ENCODE measurements at regions not wholly inside any gene's neighbourhood (a gene's known extent, or its start where the extent isn't known, plus 50 kb on each side); places are given as distances from the start of the nearest gene placed in this dataset.
"Not testable (repeated sequence)": the region's sequence is repeated elsewhere in the genome, so short reads cannot be mapped to it uniquely, and the experiment has no call there.

- H3K27me3 ChIP-seq (ENCODE audit: control insufficient read depth in 1 of 2, insufficient read depth in 2 of 2, low read length in 2 of 2); H3K4me3 ChIP-seq (ENCODE audit: low read depth in 1 of 2, low read length in 2 of 2); H3K36me3 ChIP-seq (ENCODE audit: control insufficient read depth in 2 of 2, insufficient read depth in 2 of 2, low read length in 1 of 2); H3K4me1 ChIP-seq (ENCODE audit: control insufficient read depth in 2 of 2, insufficient read depth in 2 of 2, low read length in 1 of 2); H3K27ac ChIP-seq (ENCODE audit: low read depth in 2 of 2, low read length in 1 of 2); H3K9me3 ChIP-seq (ENCODE audit: control insufficient read depth in 2 of 2, insufficient read depth in 1 of 2, low read depth in 1 of 2, low read length in 1 of 2): not testable (repeated sequence)
- WGBS, 2 donors = 70 to 75% methylated on average over 6 to 12 of the region's 17 CpGs
Observed at GRCh38 chr14:105768039-105768438, 241.7 kb downstream of the TMEM121 start.

GRCh38 chr14:105769061-105769730, 242.8 kb downstream of the TMEM121 start:
- not testable (repeated sequence) for H3K27ac ChIP-seq (ENCODE audit: low read depth in 2 of 2, low read length in 1 of 2); H3K27me3 ChIP-seq (ENCODE audit: control insufficient read depth in 1 of 2, insufficient read depth in 2 of 2, low read length in 2 of 2); H3K36me3 ChIP-seq (ENCODE audit: control insufficient read depth in 2 of 2, insufficient read depth in 2 of 2, low read length in 1 of 2); H3K4me3 ChIP-seq (ENCODE audit: low read depth in 1 of 2, low read length in 2 of 2); H3K9me3 ChIP-seq (ENCODE audit: control insufficient read depth in 2 of 2, insufficient read depth in 1 of 2, low read depth in 1 of 2, low read length in 1 of 2); H3K4me1 ChIP-seq (ENCODE audit: control insufficient read depth in 2 of 2, insufficient read depth in 2 of 2, low read length in 1 of 2)
- 91 to 92% methylated on average over 28 to 35 of the region's 35 CpGs for WGBS, 2 donors

- not testable (repeated sequence) for H3K36me3 ChIP-seq (ENCODE audit: control insufficient read depth in 2 of 2, insufficient read depth in 2 of 2, low read length in 1 of 2); H3K9me3 ChIP-seq (ENCODE audit: control insufficient read depth in 2 of 2, insufficient read depth in 1 of 2, low read depth in 1 of 2, low read length in 1 of 2)
- WGBS, 2 donors = 63 to 66% methylated on average over 12 to 14 of the region's 14 CpGs
Observed at GRCh38 chr14:105770619-105771216, 244.3 kb downstream of the TMEM121 start.

GRCh38 chr14:105771261-105772226, 245.2 kb downstream of the TMEM121 start:
- WGBS, 2 donors = 82 to 83% methylated on average over 25 to 28 of the region's 35 CpGs
- not testable (repeated sequence) for H3K4me1 ChIP-seq (ENCODE audit: control insufficient read depth in 2 of 2, insufficient read depth in 2 of 2, low read length in 1 of 2); H3K4me3 ChIP-seq (ENCODE audit: low read depth in 1 of 2, low read length in 2 of 2); H3K9me3 ChIP-seq (ENCODE audit: control insufficient read depth in 2 of 2, insufficient read depth in 1 of 2, low read depth in 1 of 2, low read length in 1 of 2); H3K27ac ChIP-seq (ENCODE audit: low read depth in 2 of 2, low read length in 1 of 2); H3K27me3 ChIP-seq (ENCODE audit: control insufficient read depth in 1 of 2, insufficient read depth in 2 of 2, low read length in 2 of 2); H3K36me3 ChIP-seq (ENCODE audit: control insufficient read depth in 2 of 2, insufficient read depth in 2 of 2, low read length in 1 of 2)

More at GRCh38 chr14:105770619-105771216, 244.3 kb downstream of the TMEM121 start:
- H3K27ac ChIP-seq (ENCODE audit: low read depth in 2 of 2, low read length in 1 of 2); H3K27me3 ChIP-seq (ENCODE audit: control insufficient read depth in 1 of 2, insufficient read depth in 2 of 2, low read length in 2 of 2); H3K4me3 ChIP-seq (ENCODE audit: low read depth in 1 of 2, low read length in 2 of 2); H3K4me1 ChIP-seq (ENCODE audit: control insufficient read depth in 2 of 2, insufficient read depth in 2 of 2, low read length in 1 of 2): not testable (repeated sequence)

GRCh38 chr14:105772710-105773250, 246.4 kb downstream of the TMEM121 start:
- not testable (repeated sequence) for H3K27ac ChIP-seq (ENCODE audit: low read depth in 2 of 2, low read length in 1 of 2); H3K4me3 ChIP-seq (ENCODE audit: low read depth in 1 of 2, low read length in 2 of 2); H3K27me3 ChIP-seq (ENCODE audit: control insufficient read depth in 1 of 2, insufficient read depth in 2 of 2, low read length in 2 of 2); H3K4me1 ChIP-seq (ENCODE audit: control insufficient read depth in 2 of 2, insufficient read depth in 2 of 2, low read length in 1 of 2); H3K36me3 ChIP-seq (ENCODE audit: control insufficient read depth in 2 of 2, insufficient read depth in 2 of 2, low read length in 1 of 2); H3K9me3 ChIP-seq (ENCODE audit: control insufficient read depth in 2 of 2, insufficient read depth in 1 of 2, low read depth in 1 of 2, low read length in 1 of 2)
- 48 to 54% methylated on average over 9 to 11 of the region's 11 CpGs for WGBS, 2 donors

- Histone ChIP-seq H3K9me3 (ENCODE audit: control insufficient read depth in 2 of 2, insufficient read depth in 1 of 2, low read depth in 1 of 2, low read length in 1 of 2) (peaks cover 0 to 6% of the 10 kb centered on the region in 2 donors), H3K4me3 (ENCODE audit: low read depth in 1 of 2, low read length in 2 of 2) (no peak overlapping the region), H3K4me1 (ENCODE audit: control insufficient read depth in 2 of 2, insufficient read depth in 2 of 2, low read length in 1 of 2) (no peaks in the 10 kb centered on the region), H3K36me3 (ENCODE audit: control insufficient read depth in 2 of 2, insufficient read depth in 2 of 2, low read length in 1 of 2) (no peaks in the 10 kb centered on the region), H3K27me3 (ENCODE audit: control insufficient read depth in 1 of 2, insufficient read depth in 2 of 2, low read length in 2 of 2) (no peaks in the 10 kb centered on the region), H3K27ac (ENCODE audit: low read depth in 2 of 2, low read length in 1 of 2) (no peak overlapping the region)
- 41 to 49% methylated on average over 3 of the region's 3 CpGs for WGBS, 2 donors
Observed at GRCh38 chr14:105773584-105773983, 247.2 kb downstream of the TMEM121 start.

- no peaks in the 10 kb centered on the region for H3K36me3 ChIP-seq (ENCODE audit: control insufficient read depth in 2 of 2, insufficient read depth in 2 of 2, low read length in 1 of 2)
- 69 to 77% methylated on average over 3 of the region's 3 CpGs for WGBS, 2 donors
- no peaks in the 10 kb centered on the region for H3K27me3 ChIP-seq (ENCODE audit: control insufficient read depth in 1 of 2, insufficient read depth in 2 of 2, low read length in 2 of 2)
- no peak overlapping the region for H3K4me3 ChIP-seq (ENCODE audit: low read depth in 1 of 2, low read length in 2 of 2)
- no peak overlapping the region for H3K27ac ChIP-seq (ENCODE audit: low read depth in 2 of 2, low read length in 1 of 2)
- no peaks in the 10 kb centered on the region for H3K4me1 ChIP-seq (ENCODE audit: control insufficient read depth in 2 of 2, insufficient read depth in 2 of 2, low read length in 1 of 2)
- H3K9me3 ChIP-seq (ENCODE audit: control insufficient read depth in 2 of 2, insufficient read depth in 1 of 2, low read depth in 1 of 2, low read length in 1 of 2) = peaks cover 0 to 6% of the 10 kb centered on the region in 2 donors
Observed at GRCh38 chr14:105774001-105774400, 247.6 kb downstream of the TMEM121 start.

GRCh38 chr14:105774585-105775348, 248.4 kb downstream of the TMEM121 start:
- H3K4me3 ChIP-seq (ENCODE audit: low read depth in 1 of 2, low read length in 2 of 2); H3K36me3 ChIP-seq (ENCODE audit: control insufficient read depth in 2 of 2, insufficient read depth in 2 of 2, low read length in 1 of 2); H3K4me1 ChIP-seq (ENCODE audit: control insufficient read depth in 2 of 2, insufficient read depth in 2 of 2, low read length in 1 of 2); H3K27ac ChIP-seq (ENCODE audit: low read depth in 2 of 2, low read length in 1 of 2); H3K9me3 ChIP-seq (ENCODE audit: control insufficient read depth in 2 of 2, insufficient read depth in 1 of 2, low read depth in 1 of 2, low read length in 1 of 2); H3K27me3 ChIP-seq (ENCODE audit: control insufficient read depth in 1 of 2, insufficient read depth in 2 of 2, low read length in 2 of 2): not testable (repeated sequence)
- WGBS, 2 donors = 65 to 71% methylated on average over 16 to 20 of the region's 20 CpGs

- not testable (repeated sequence) for H3K36me3 ChIP-seq (ENCODE audit: control insufficient read depth in 2 of 2, insufficient read depth in 2 of 2, low read length in 1 of 2); H3K9me3 ChIP-seq (ENCODE audit: control insufficient read depth in 2 of 2, insufficient read depth in 1 of 2, low read depth in 1 of 2, low read length in 1 of 2); H3K27ac ChIP-seq (ENCODE audit: low read depth in 2 of 2, low read length in 1 of 2); H3K4me1 ChIP-seq (ENCODE audit: control insufficient read depth in 2 of 2, insufficient read depth in 2 of 2, low read length in 1 of 2); H3K4me3 ChIP-seq (ENCODE audit: low read depth in 1 of 2, low read length in 2 of 2); H3K27me3 ChIP-seq (ENCODE audit: control insufficient read depth in 1 of 2, insufficient read depth in 2 of 2, low read length in 2 of 2)
- 61 to 64% methylated on average over 13 to 17 of the region's 17 CpGs for WGBS, 2 donors
Observed at GRCh38 chr14:105775349-105775923, 249.1 kb downstream of the TMEM121 start.
